K562 (cell line): ENCODE measurements at regions not wholly inside any gene's neighbourhood (a gene's known extent, or its start where the extent isn't known, plus 50 kb on each side); places are given as distances from the start of the nearest gene placed in this dataset.
A peak's percentile ranks its signal among the peaks of the same experiment; 100 is the strongest.

Experiments used
- ATAC-seq: fragments of 200-7000 bp; cut with Tn5 transposase; 3 replicates; pipeline ENCODE4 v1.9.1; 2020; ENCODE audit warnings: moderate library complexity
- BruUV-seq: library from RNA; stranded (reverse); fragments of 400-500 nt; replicated peaks from 2 replicates; lab custom pipeline; 2021; lab: Mats Ljungman, UMichigan
- CTCF ChIA-PET: fragments of 300-600 bp; formaldehyde crosslinking; extraction: SDS; loops from one replicate; lab custom pipeline; 2021; ENCODE audit warnings: low intra/inter-chr PET ratio; lab: Yijun Ruan, JAX
- POLR2A ChIA-PET: fragments of 300-600, 350-650 bp; sonication (Branson Sonifier 250); formaldehyde crosslinking; extraction: SDS; loops from one replicate; lab custom pipeline; 2021; ENCODE audit warnings: antibody characterized with exemption, inconsistent platforms; lab: Yijun Ruan, JAX
- DNase-seq, 4 experiments: peaks; one replicate each; pipeline versions ENCODE4 v3.0.0 to v3.0.0-alpha.2; 2011 to 2018; ENCODE audit warnings: low spot score in 3 of 4, mixed read lengths in 3 of 4; ENCODE audit errors: extremely low read depth in 1 of 4
- FAIRE-seq: peaks from 2 replicates; lab custom pipeline; 2011; peaks lifted over from hg19 to GRCh38; lab: Jason Lieb, UNC
- H2AFZ ChIP-seq: 2 replicates; pipeline ENCODE4 v1.6.0; 2011; ENCODE audit warnings: low read depth, low read length, control low read depth, inconsistent platforms
- H3K27ac ChIP-seq: fragments of 200-600 bp; 3 replicates; pipeline ENCODE4 v1.8.0; 2011; ENCODE audit warnings: low read depth, mild to moderate bottlenecking, control low read depth, inconsistent platforms, low read length, moderate library complexity, mixed read lengths; ENCODE audit errors: extremely low read depth
- H3K27me3 ChIP-seq, 2 experiments: fragments of 300-600 bp in 1 of 2; 2 replicates in 1 of 2; 3 replicates in 1 of 2; pipeline versions ENCODE4 v1.6.0 to v1.8.0; 2011; ENCODE audit warnings: inconsistent platforms in 2 of 2, low read length in 2 of 2, mild to moderate bottlenecking in 1 of 2, mixed read lengths in 1 of 2, moderate library complexity in 1 of 2; ENCODE audit not compliant: control insufficient read depth in 2 of 2, insufficient read depth in 2 of 2
- H3K36me3 ChIP-seq: fragments of 300-600 bp; 3 replicates; pipeline ENCODE4 v1.8.0; 2011; ENCODE audit warnings: mild to moderate bottlenecking, low read length, inconsistent platforms; ENCODE audit not compliant: control insufficient read depth, insufficient read depth
- H3K4me1 ChIP-seq, 2 experiments: fragments of 200-600 bp in 1 of 2; replicated peaks in 1 of 2; 2 replicates in 1 of 2; 3 replicates in 1 of 2; pipeline versions ENCODE4 v1.5.1 to v1.8.0; 2011; ENCODE audit warnings: inconsistent platforms in 2 of 2, low read length in 2 of 2, mild to moderate bottlenecking in 1 of 2, mixed read lengths in 1 of 2, moderate library complexity in 1 of 2; ENCODE audit not compliant: control insufficient read depth in 2 of 2, insufficient read depth in 2 of 2
- H3K4me2 ChIP-seq: 2 replicates; pipeline ENCODE4 v1.6.1; 2011; ENCODE audit warnings: low read length, control low read depth, inconsistent platforms, mixed read lengths; ENCODE audit not compliant: insufficient read depth
- H3K4me3 ChIP-seq: fragments of 200-600 bp; sonication (generic), shearing (Covaris generic); 2 replicates; pipeline ENCODE4 v1.5.1; 2016; ENCODE audit warnings: control low read depth, inconsistent platforms
- H3K79me2 ChIP-seq: fragments of 200-600 bp; 3 replicates; pipeline ENCODE4 v1.8.0; 2011; ENCODE audit warnings: low read length, inconsistent platforms; ENCODE audit not compliant: control insufficient read depth, insufficient read depth
- H3K9ac ChIP-seq, 2 experiments: 2 replicates each; pipeline versions ENCODE4 v1.6.0 to v1.6.1; 2011; ENCODE audit warnings: low read depth in 2 of 2, low read length in 2 of 2, control low read depth in 1 of 2, inconsistent platforms in 1 of 2, mild to moderate bottlenecking in 1 of 2, mixed read lengths in 1 of 2; ENCODE audit not compliant: insufficient read depth in 1 of 2
- H3K9me1 ChIP-seq: one replicate; pipeline ENCODE4 v1.6.0; 2011; ENCODE audit warnings: inconsistent platforms, mild to moderate bottlenecking, low read length, moderate library complexity; ENCODE audit not compliant: control insufficient read depth, insufficient read depth
- H3K9me3 ChIP-seq: replicated peaks from 2 replicates; pipeline ENCODE4 v1.5.1; 2011; ENCODE audit warnings: low read depth, low read length, inconsistent platforms; ENCODE audit not compliant: control insufficient read depth, insufficient read depth
- H4K20me1 ChIP-seq: replicated peaks from 2 replicates; pipeline ENCODE4 v1.6.1; 2011; ENCODE audit warnings: low read length, inconsistent platforms, mixed read lengths; ENCODE audit not compliant: control insufficient read depth, insufficient read depth
- ARID1B ChIP-seq: fragments of 450-650 bp; IDR thresholded peaks from 2 replicates; pipeline ENCODE4 v1.6.1; 2016; ENCODE audit warnings: antibody characterized with exemption, mild to moderate bottlenecking, inconsistent platforms
- ARID4B ChIP-seq: sonication (generic); formaldehyde crosslinking; IDR thresholded peaks from 2 replicates; pipeline ENCODE4 v1.8.0; 2022; ENCODE audit warnings: mild to moderate bottlenecking, missing genetic modification reagents
- BRD9 ChIP-seq: fragments of 450-650 bp; IDR thresholded peaks from 2 replicates; pipeline ENCODE4 v1.6.1; 2018; ENCODE audit warnings: low read depth; ENCODE audit not compliant: partially characterized antibody
- HIVEP1 ChIP-seq: fragments of 250-450 bp; sonication (Bioruptor Pico); IDR thresholded peaks from 2 replicates; pipeline ENCODE4 v1.4.0; 2020; ENCODE audit warnings: mild to moderate bottlenecking
- KLF10 ChIP-seq: fragments of 250-450 bp; sonication (Bioruptor Pico); IDR thresholded peaks from 2 replicates; pipeline ENCODE4 v1.6.1; 2021; ENCODE audit warnings: matching md5 sums
- PML ChIP-seq: IDR thresholded peaks from 2 replicates; pipeline ENCODE4 v1.6.1; 2012; ENCODE audit warnings: low read length, inconsistent platforms
- SPI1 ChIP-seq: IDR thresholded peaks from 2 replicates; pipeline ENCODE4 v1.6.1; 2011; ENCODE audit warnings: low read depth, low read length, control low read depth, borderline replicate concordance
- SRSF1 ChIP-seq: fragments of 200-400 bp; formaldehyde crosslinking; IDR thresholded peaks from 2 replicates; pipeline ENCODE4 v1.6.1; 2017; ENCODE audit warnings: mild to moderate bottlenecking, low read depth, low read length, moderate library complexity
- ZNF584 ChIP-seq: fragments of 200-800 bp; sonication (Bioruptor generic); IDR thresholded peaks from 2 replicates; pipeline ENCODE4 v1.6.1; 2016; ENCODE audit warnings: low read depth, mild to moderate bottlenecking, missing genetic modification characterization, missing compliant biosample characterization
- WGBS: fragments of 100-300 bp; shearing (Covaris generic); methylation state at CpG from one replicate; pipeline ENCODE4 v1.1.6; 2016; ENCODE audit warnings: low coverage, mixed read lengths; ENCODE audit not compliant: insufficient coverage; ENCODE audit errors: missing lambda C conversion rate; 5-methylcytosine and 5-hydroxymethylcytosine counted together
- in situ Hi-C: fragments of 300-500 bp; cut with MboI; formaldehyde crosslinking; loops from 4 replicates; pipeline ENCODE4 v1.15.0; 2018; ENCODE audit warnings: inconsistent platforms, mixed read lengths
- intact Hi-C: fragments of 100-400 bp; cut with micrococcal nuclease; formaldehyde crosslinking; loops from 2 replicates; pipeline ENCODE4 v1.14.2; 2022
- TF ChIP-seq, protein P1 (sequence below): fragments of 450-650 bp; IDR thresholded peaks from 2 replicates; pipeline ENCODE4 v1.6.1; 2017; ENCODE audit warnings: antibody characterized with exemption, mild to moderate bottlenecking
- TF ChIP-seq, protein P2 (sequence below): sonication (generic); formaldehyde crosslinking; IDR thresholded peaks from 2 replicates; pipeline ENCODE4 v1.8.0; 2022; ENCODE audit warnings: mild to moderate bottlenecking, missing genetic modification reagents

GRCh38 chr6:87869064-87869905 lies 167.3 kb upstream of the AKIRIN2 start:
- no peak overlapping the region for H3K27ac ChIP-seq
- TF ChIP-seq, protein P1, sequence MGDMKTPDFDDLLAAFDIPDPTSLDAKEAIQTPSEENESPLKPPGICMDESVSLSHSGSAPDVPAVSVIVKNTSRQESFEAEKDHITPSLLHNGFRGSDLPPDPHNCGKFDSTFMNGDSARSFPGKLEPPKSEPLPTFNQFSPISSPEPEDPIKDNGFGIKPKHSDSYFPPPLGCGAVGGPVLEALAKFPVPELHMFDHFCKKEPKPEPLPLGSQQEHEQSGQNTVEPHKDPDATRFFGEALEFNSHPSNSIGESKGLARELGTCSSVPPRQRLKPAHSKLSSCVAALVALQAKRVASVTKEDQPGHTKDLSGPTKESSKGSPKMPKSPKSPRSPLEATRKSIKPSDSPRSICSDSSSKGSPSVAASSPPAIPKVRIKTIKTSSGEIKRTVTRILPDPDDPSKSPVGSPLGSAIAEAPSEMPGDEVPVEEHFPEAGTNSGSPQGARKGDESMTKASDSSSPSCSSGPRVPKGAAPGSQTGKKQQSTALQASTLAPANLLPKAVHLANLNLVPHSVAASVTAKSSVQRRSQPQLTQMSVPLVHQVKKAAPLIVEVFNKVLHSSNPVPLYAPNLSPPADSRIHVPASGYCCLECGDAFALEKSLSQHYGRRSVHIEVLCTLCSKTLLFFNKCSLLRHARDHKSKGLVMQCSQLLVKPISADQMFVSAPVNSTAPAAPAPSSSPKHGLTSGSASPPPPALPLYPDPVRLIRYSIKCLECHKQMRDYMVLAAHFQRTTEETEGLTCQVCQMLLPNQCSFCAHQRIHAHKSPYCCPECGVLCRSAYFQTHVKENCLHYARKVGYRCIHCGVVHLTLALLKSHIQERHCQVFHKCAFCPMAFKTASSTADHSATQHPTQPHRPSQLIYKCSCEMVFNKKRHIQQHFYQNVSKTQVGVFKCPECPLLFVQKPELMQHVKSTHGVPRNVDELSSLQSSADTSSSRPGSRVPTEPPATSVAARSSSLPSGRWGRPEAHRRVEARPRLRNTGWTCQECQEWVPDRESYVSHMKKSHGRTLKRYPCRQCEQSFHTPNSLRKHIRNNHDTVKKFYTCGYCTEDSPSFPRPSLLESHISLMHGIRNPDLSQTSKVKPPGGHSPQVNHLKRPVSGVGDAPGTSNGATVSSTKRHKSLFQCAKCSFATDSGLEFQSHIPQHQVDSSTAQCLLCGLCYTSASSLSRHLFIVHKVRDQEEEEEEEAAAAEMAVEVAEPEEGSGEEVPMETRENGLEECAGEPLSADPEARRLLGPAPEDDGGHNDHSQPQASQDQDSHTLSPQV = no peak
- no peak for TF ChIP-seq BRD9
- no peak for TF ChIP-seq SRSF1
- TF ChIP-seq, protein P2, sequence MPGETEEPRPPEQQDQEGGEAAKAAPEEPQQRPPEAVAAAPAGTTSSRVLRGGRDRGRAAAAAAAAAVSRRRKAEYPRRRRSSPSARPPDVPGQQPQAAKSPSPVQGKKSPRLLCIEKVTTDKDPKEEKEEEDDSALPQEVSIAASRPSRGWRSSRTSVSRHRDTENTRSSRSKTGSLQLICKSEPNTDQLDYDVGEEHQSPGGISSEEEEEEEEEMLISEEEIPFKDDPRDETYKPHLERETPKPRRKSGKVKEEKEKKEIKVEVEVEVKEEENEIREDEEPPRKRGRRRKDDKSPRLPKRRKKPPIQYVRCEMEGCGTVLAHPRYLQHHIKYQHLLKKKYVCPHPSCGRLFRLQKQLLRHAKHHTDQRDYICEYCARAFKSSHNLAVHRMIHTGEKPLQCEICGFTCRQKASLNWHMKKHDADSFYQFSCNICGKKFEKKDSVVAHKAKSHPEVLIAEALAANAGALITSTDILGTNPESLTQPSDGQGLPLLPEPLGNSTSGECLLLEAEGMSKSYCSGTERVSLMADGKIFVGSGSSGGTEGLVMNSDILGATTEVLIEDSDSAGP (CRISPR knock-in tag) = no peak
- no peak for TF ChIP-seq KLF10 (CRISPR knock-in tag)
- no peak for TF ChIP-seq ARID4B (CRISPR knock-in tag)
- TF ChIP-seq PML = no peak
- peak; percentile 27; the same call in 1 of the 2 replicates for TF ChIP-seq ARID1B
- TF ChIP-seq HIVEP1 (CRISPR knock-in tag) = no peak
- no peak for TF ChIP-seq ZNF584 (CRISPR knock-in tag)
- TF ChIP-seq SPI1 = no peak

More at GRCh38 chr6:87869064-87869905, 167.3 kb upstream of the AKIRIN2 start:
- DNase-seq (peak in 2 of 4 experiments; percentile 4 to 9), FAIRE-seq (no peak), ATAC-seq (peak; percentile 58)
- Histone ChIP-seq H2AFZ (no peak overlapping the region), H3K9me3 (no peaks in the 10 kb centered on the region), H4K20me1 (no peaks in the 10 kb centered on the region), H3K9ac (no peak overlapping the region), H3K4me2 (no peak overlapping the region), H3K36me3 (no peaks in the 10 kb centered on the region), H3K27me3 (peaks cover 7 to 23% of the 10 kb centered on the region in 2 experiments; a peak in 4 of 5 replicates), H3K79me2 (no peaks in the 10 kb centered on the region), H3K4me1 (no peaks in the 10 kb centered on the region; a peak in 2 of 5 replicates), H3K4me3 (no peak overlapping the region), H3K9me1 (no peaks in the 10 kb centered on the region)
- WGBS = 6% methylated on average over 7 of the region's 7 CpGs
- intact Hi-C loops (no loop called here), in situ Hi-C loops (no loop called here)
- ChIA-PET POLR2A (no interaction called here), CTCF (no interaction called here)
- BruUV-seq = no TSS peak
